Smooth muscle cell (in vitro differentiated cells): ENCODE measurements at regions not wholly inside any gene's neighbourhood (a gene's known extent, or its start where the extent isn't known, plus 50 kb on each side); places are given as distances from the start of the nearest gene placed in this dataset.

Source experiments
- DNase-seq: peaks from one replicate; lab custom pipeline; 2025; ENCODE audit not compliant: unreplicated experiment; lab: John Stamatoyannopoulos, UW
- H2AFZ ChIP-seq: fragments of 200-600 bp; sonication (generic); 2 replicates; pipeline ENCODE4 v1.6.0; 2016; ENCODE audit warnings: antibody characterized with exemption, low read depth, mild to moderate bottlenecking
- H3F3A ChIP-seq: fragments of 200-600 bp; sonication (generic); 2 replicates; pipeline ENCODE4 v1.6.0; 2017; ENCODE audit warnings: antibody characterized with exemption, low read depth
- H3K27ac ChIP-seq: fragments of 200-600 bp; sonication (generic); 2 replicates; pipeline ENCODE4 v1.5.1; 2016; ENCODE audit warnings: low read depth, mild to moderate bottlenecking
- H3K27me3 ChIP-seq: fragments of 200-600 bp; sonication (generic); 2 replicates; pipeline ENCODE4 v1.6.1; 2016; ENCODE audit warnings: low read depth, mild to moderate bottlenecking
- H3K36me3 ChIP-seq: fragments of 200-600 bp; sonication (generic); 2 replicates; pipeline ENCODE4 v1.5.1; 2016; ENCODE audit warnings: low read depth
- H3K4me1 ChIP-seq: fragments of 200-600 bp; sonication (generic); 2 replicates; pipeline ENCODE4 v1.5.1; 2016; ENCODE audit warnings: low read depth
- H3K4me2 ChIP-seq: fragments of 200-600 bp; sonication (generic); 2 replicates; pipeline ENCODE4 v1.6.0; 2016; ENCODE audit warnings: mild to moderate bottlenecking
- H3K4me3 ChIP-seq: fragments of 200-600 bp; sonication (generic); 2 replicates; pipeline ENCODE4 v1.5.1; 2016; ENCODE audit warnings: mild to moderate bottlenecking
- H3K79me2 ChIP-seq: fragments of 200-600 bp; sonication (generic); 2 replicates; pipeline ENCODE4 v1.6.0; 2016; ENCODE audit warnings: low read depth, mild to moderate bottlenecking
- H3K9ac ChIP-seq: fragments of 200-600 bp; sonication (generic); 2 replicates; pipeline ENCODE4 v1.6.0; 2016; ENCODE audit warnings: low read depth
- H3K9me3 ChIP-seq: fragments of 200-600 bp; sonication (generic); replicated peaks from 2 replicates; pipeline ENCODE4 v1.5.1; 2016; ENCODE audit warnings: low read depth
- H4K20me1 ChIP-seq: fragments of 200-600 bp; sonication (generic); 2 replicates; pipeline ENCODE4 v1.6.0; 2016; ENCODE audit warnings: low read depth
- WGBS: methylation state at CpG from one replicate; pipeline ENCODE4 v1.1.7; 2016; ENCODE audit warnings: low lambda C conversion rate; 5-methylcytosine and 5-hydroxymethylcytosine counted together
- TF ChIP-seq, protein P1 (sequence below): fragments of 200-600 bp; sonication (generic); IDR thresholded peaks from 2 replicates; pipeline ENCODE4 v1.5.1; 2017; ENCODE audit warnings: borderline replicate concordance, mild to moderate bottlenecking, antibody characterized with exemption; ENCODE audit not compliant: insufficient read depth, poor library complexity, severe bottlenecking

GRCh38 chr3:86634361-86634760 is 356.6 kb downstream of the VGLL3 start:
- Histone ChIP-seq H3K9me3 (no peaks in the 10 kb centered on the region), H3K27me3 (no peaks in the 10 kb centered on the region), H3K79me2 (no peaks in the 10 kb centered on the region), H3K36me3 (no peaks in the 10 kb centered on the region), H4K20me1 (no peaks in the 10 kb centered on the region), H3K9ac (no peak overlapping the region), H2AFZ (no peak overlapping the region), H3K4me3 (no peak overlapping the region), H3K4me1 (no peaks in the 10 kb centered on the region), H3F3A (no peaks in the 10 kb centered on the region), H3K4me2 (no peak overlapping the region), H3K27ac (no peak overlapping the region)
- TF ChIP-seq, protein P1, sequence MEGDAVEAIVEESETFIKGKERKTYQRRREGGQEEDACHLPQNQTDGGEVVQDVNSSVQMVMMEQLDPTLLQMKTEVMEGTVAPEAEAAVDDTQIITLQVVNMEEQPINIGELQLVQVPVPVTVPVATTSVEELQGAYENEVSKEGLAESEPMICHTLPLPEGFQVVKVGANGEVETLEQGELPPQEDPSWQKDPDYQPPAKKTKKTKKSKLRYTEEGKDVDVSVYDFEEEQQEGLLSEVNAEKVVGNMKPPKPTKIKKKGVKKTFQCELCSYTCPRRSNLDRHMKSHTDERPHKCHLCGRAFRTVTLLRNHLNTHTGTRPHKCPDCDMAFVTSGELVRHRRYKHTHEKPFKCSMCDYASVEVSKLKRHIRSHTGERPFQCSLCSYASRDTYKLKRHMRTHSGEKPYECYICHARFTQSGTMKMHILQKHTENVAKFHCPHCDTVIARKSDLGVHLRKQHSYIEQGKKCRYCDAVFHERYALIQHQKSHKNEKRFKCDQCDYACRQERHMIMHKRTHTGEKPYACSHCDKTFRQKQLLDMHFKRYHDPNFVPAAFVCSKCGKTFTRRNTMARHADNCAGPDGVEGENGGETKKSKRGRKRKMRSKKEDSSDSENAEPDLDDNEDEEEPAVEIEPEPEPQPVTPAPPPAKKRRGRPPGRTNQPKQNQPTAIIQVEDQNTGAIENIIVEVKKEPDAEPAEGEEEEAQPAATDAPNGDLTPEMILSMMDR, result no peak
- DNase-seq, result no peak
- 80% methylated on average over 3 of the region's 3 CpGs for WGBS

- 91% methylated on average over 4 of the region's 4 CpGs for WGBS
- no peak overlapping the region for H3K4me2 ChIP-seq
- no peaks in the 10 kb centered on the region for H3K36me3 ChIP-seq
- no peaks in the 10 kb centered on the region for H3F3A ChIP-seq
- H3K27me3 ChIP-seq, result no peaks in the 10 kb centered on the region
- no peak overlapping the region for H3K27ac ChIP-seq
- H4K20me1 ChIP-seq, result no peaks in the 10 kb centered on the region
- no peaks in the 10 kb centered on the region for H3K4me1 ChIP-seq
- TF ChIP-seq, protein P1, result no peak
- no peak for DNase-seq
- no peak overlapping the region for H2AFZ ChIP-seq
- H3K4me3 ChIP-seq, result no peak overlapping the region
- no peaks in the 10 kb centered on the region for H3K9me3 ChIP-seq
- H3K9ac ChIP-seq, result no peak overlapping the region
- no peaks in the 10 kb centered on the region for H3K79me2 ChIP-seq
Observed at GRCh38 chr3:86629511-86629910, 361.4 kb downstream of the VGLL3 start.

GRCh38 chr3:86624192-86624591 is 366.8 kb downstream of the VGLL3 start:
- TF ChIP-seq, protein P1, result no peak
- 98% methylated on average over 2 of the region's 2 CpGs for WGBS
- no peak overlapping the region for H3K27ac ChIP-seq
- no peaks in the 10 kb centered on the region for H3K9me3 ChIP-seq
- no peak for DNase-seq
- no peaks in the 10 kb centered on the region for H3K36me3 ChIP-seq
- no peaks in the 10 kb centered on the region for H3K27me3 ChIP-seq
- H3K4me3 ChIP-seq, result no peak overlapping the region
- no peak overlapping the region for H3K4me2 ChIP-seq
- H3F3A ChIP-seq, result no peaks in the 10 kb centered on the region
- H3K9ac ChIP-seq, result no peak overlapping the region
- no peaks in the 10 kb centered on the region for H3K79me2 ChIP-seq
- no peak overlapping the region for H2AFZ ChIP-seq
- no peaks in the 10 kb centered on the region for H3K4me1 ChIP-seq
- H4K20me1 ChIP-seq, result no peaks in the 10 kb centered on the region

- Histone ChIP-seq H3K4me1 (no peaks in the 10 kb centered on the region), H2AFZ (no peak overlapping the region), H4K20me1 (no peaks in the 10 kb centered on the region), H3K4me2 (no peak overlapping the region), H3K36me3 (no peaks in the 10 kb centered on the region), H3K27ac (no peak overlapping the region), H3K9me3 (no peaks in the 10 kb centered on the region), H3K27me3 (no peaks in the 10 kb centered on the region), H3F3A (no peaks in the 10 kb centered on the region), H3K4me3 (no peak overlapping the region), H3K79me2 (no peaks in the 10 kb centered on the region), H3K9ac (no peak overlapping the region)
- TF ChIP-seq, protein P1, result no peak
- 70% methylated on average over 5 of the region's 5 CpGs for WGBS
- no peak for DNase-seq
Observed at GRCh38 chr3:86618706-86619105, 372.2 kb downstream of the VGLL3 start.
